B cell (primary cell): ENCODE measurements at regions not wholly inside any gene's neighbourhood (a gene's known extent, or its start where the extent isn't known, plus 50 kb on each side); places are given as distances from the start of the nearest gene placed in this dataset.

Source experiments
- EZH2 ChIP-seq: IDR thresholded peaks from 2 replicates; pipeline ENCODE4 v1.6.1; 2012; ENCODE audit warnings: borderline replicate concordance, low read depth, mild to moderate bottlenecking, moderate library complexity, low read length; ENCODE audit not compliant: insufficient read depth, poor library complexity, severe bottlenecking
- TF ChIP-seq, protein P1 (sequence below): fragments of 200-600 bp; IDR thresholded peaks from one replicate; pipeline ENCODE4 v1.8.0; 2022; ENCODE audit warnings: antibody characterized with exemption, mild to moderate bottlenecking

DNA sequence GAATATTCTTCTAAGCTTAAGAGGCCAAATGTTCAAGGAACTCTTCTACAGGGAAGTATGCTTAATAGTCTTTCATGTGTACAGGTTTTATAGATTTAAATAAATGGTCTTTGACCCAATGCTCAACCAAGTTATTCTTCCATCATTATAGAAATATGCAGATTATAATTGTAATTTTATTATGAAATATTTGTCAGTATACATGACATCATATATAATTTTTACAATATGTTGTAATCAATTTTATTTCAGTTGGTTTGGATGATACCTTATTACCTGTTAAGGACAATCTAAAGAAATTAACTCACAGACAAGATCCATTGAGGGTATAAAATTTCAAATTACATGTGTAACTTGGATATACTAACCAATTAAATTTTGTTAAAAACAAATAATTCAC lies 1278.3 kb downstream of the SLC16A7 start:
- TF ChIP-seq, protein P1, sequence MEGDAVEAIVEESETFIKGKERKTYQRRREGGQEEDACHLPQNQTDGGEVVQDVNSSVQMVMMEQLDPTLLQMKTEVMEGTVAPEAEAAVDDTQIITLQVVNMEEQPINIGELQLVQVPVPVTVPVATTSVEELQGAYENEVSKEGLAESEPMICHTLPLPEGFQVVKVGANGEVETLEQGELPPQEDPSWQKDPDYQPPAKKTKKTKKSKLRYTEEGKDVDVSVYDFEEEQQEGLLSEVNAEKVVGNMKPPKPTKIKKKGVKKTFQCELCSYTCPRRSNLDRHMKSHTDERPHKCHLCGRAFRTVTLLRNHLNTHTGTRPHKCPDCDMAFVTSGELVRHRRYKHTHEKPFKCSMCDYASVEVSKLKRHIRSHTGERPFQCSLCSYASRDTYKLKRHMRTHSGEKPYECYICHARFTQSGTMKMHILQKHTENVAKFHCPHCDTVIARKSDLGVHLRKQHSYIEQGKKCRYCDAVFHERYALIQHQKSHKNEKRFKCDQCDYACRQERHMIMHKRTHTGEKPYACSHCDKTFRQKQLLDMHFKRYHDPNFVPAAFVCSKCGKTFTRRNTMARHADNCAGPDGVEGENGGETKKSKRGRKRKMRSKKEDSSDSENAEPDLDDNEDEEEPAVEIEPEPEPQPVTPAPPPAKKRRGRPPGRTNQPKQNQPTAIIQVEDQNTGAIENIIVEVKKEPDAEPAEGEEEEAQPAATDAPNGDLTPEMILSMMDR, result no peak
- TF ChIP-seq EZH2, result no peak
